IgD-negative memory B cell (primary cell): ENCODE measurements at regions not wholly inside any gene's neighbourhood (a gene's known extent, or its start where the extent isn't known, plus 50 kb on each side); places are given as distances from the start of the nearest gene placed in this dataset.

Experiments used
- H3K27ac Mint-ChIP-seq, 3 donors: one replicate each; pipeline ENCODE4 v1.8.0; 2020 to 2022; ENCODE audit warnings: mild to moderate bottlenecking in 3 of 3, mixed read lengths in 3 of 3, moderate library complexity in 1 of 3
- H3K27me3 Mint-ChIP-seq: one replicate; pipeline ENCODE4 v1.8.0; 2021; ENCODE audit warnings: mixed read lengths
- H3K36me3 Mint-ChIP-seq: one replicate; pipeline ENCODE4 v1.8.0; 2020; ENCODE audit warnings: mild to moderate bottlenecking, mixed read lengths
- H3K4me1 Mint-ChIP-seq, 3 donors: one replicate each; pipeline ENCODE4 v1.8.0; 2020 to 2022; ENCODE audit warnings: mixed read lengths in 3 of 3, mild to moderate bottlenecking in 1 of 3
- H3K4me3 Mint-ChIP-seq, 4 donors: one replicate each; pipeline ENCODE4 v1.8.0; 2020 to 2022; ENCODE audit warnings: mild to moderate bottlenecking in 4 of 4, mixed read lengths in 4 of 4, moderate library complexity in 3 of 4
- H3K9me3 Mint-ChIP-seq, 3 donors: one replicate each; pipeline ENCODE4 v1.8.0; 2020 to 2021; ENCODE audit warnings: mixed read lengths in 3 of 3, mild to moderate bottlenecking in 1 of 3

DNA sequence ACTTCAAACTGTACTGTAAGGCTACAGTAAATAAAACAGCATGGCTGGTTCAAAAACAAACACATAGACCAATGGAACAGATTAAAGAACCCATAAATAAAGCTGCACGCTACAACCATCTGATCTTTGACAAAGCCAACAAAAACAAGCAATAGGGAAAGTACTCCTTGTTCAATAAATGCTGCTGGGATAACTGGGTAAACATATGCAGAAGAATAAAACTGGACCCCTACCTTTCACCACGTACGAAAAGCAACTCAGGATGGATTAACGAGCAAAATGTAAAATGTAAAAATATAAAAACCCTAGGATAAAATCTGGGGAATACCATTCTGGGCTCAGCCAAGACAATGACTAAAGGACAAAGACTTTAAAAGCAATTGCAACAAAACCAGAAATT lies 201.8 kb upstream of the PGR start:
- H3K27ac Mint-ChIP-seq: no peak overlapping the region

DNA sequence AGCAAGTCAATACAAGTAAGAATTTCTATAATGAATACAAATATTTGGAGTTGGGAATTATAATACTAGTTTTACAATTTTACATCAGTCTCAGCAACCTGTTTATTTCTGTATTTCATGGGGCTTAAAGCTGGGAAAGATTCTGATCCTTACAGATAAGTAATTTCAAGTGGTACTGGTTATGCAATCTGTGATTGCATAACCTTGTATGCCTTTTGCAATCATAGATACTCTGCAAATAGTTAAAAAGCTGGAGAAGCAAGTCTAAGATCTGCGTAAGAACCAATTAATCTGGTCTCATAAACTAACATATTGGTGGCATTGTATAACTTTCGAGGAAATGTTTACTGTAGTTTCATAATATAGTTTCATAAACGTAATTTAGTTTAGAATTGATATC lies 198.3 kb upstream of the PGR start:
- no peak overlapping the region for H3K4me3 Mint-ChIP-seq
- peaks cover 3% of the 10 kb centered on the region for H3K27me3 Mint-ChIP-seq
- H3K27ac Mint-ChIP-seq: no peak overlapping the region
- no peaks in the 10 kb centered on the region for H3K36me3 Mint-ChIP-seq
- peaks cover 3 to 6% (median 4%) of the 10 kb centered on the region in 3 donors for H3K9me3 Mint-ChIP-seq
- no peaks in the 10 kb centered on the region for H3K4me1 Mint-ChIP-seq

More for the DNA sequence above, 201.8 kb upstream of the PGR start:
- Mint-ChIP-seq H3K27me3 (peaks cover 2% of the 10 kb centered on the region), H3K4me1 (no peaks in the 10 kb centered on the region), H3K36me3 (no peaks in the 10 kb centered on the region), H3K4me3 (no peak overlapping the region), H3K9me3 (peaks cover 3 to 6% (median 4%) of the 10 kb centered on the region in 3 donors)

DNA sequence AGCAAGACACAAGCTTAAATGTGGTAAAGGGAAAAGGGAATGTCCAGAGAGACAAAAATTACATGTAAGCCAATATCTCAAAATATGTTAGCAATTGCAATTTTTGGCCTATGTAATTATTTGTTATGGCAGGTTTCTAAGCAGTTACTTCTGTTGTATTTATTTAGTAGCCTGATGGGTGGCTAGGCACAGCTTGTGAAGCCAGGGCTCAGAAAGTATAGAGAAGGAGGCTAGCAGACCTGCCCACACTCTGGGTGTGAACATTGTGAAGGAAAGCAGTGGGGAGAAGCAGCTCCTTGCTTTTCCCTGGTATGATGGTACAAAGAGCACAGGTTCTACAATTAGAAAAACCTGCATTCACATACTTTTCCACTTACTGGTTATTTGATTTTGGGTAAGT lies 196.5 kb upstream of the PGR start:
- H3K4me3 Mint-ChIP-seq: no peak overlapping the region

DNA sequence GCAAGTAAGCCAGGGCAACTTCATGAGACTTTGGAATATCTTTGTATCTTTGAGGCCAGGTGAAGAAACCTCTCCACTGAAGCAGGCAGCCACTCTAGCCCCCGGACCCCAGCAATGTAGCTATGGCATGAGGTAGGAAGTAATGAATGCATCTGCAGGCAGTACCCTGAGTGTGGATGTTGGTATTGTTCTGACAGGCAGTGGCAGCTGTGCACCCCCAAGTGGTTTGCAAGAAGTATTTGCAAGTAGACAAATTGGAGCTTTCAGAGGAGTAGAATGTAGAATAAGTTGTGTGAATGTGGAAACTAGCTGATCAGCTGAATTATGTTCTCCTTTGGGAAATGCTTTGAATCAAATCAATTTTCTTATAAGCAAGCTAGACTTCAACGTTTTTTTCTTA lies 194.4 kb upstream of the PGR start:
- H3K9me3 Mint-ChIP-seq: peaks cover 0 to 3% (median 0%) of the 10 kb centered on the region in 3 donors
- H3K27me3 Mint-ChIP-seq: peaks cover 3% of the 10 kb centered on the region
- H3K4me3 Mint-ChIP-seq: no peak overlapping the region
- H3K27ac Mint-ChIP-seq: no peak overlapping the region
- H3K4me1 Mint-ChIP-seq: no peaks in the 10 kb centered on the region
- H3K36me3 Mint-ChIP-seq: no peaks in the 10 kb centered on the region

More for the DNA sequence above, 196.5 kb upstream of the PGR start:
- no peaks in the 10 kb centered on the region for H3K4me1 Mint-ChIP-seq
- H3K36me3 Mint-ChIP-seq: no peaks in the 10 kb centered on the region
- peaks cover 3% of the 10 kb centered on the region for H3K27me3 Mint-ChIP-seq
- peaks cover 0 to 2% (median 0%) of the 10 kb centered on the region in 3 donors for H3K9me3 Mint-ChIP-seq
- no peak overlapping the region for H3K27ac Mint-ChIP-seq

DNA sequence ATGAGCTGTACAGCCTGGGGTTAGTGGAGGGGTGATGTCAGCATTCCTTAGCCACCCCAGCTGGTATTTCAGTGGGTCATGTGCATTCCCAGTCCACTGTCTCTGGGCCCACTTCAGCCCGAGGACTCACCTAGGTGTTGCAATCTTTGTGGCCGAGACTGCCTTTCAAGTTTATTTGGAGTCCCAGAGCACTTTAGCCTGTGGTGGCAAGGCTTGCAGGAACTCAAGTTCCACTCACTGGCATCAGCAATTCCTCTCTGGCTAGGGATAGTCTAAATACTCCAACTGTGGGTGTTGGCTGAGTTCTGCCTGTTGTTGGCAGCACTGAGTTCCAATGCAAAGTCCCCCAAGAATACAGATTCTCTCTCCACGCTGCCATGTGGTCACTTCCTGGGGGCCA lies 191.6 kb upstream of the PGR start:
- Mint-ChIP-seq H3K36me3 (no peaks in the 10 kb centered on the region), H3K4me3 (no peak overlapping the region), H3K9me3 (peaks cover 0 to 3% (median 3%) of the 10 kb centered on the region in 3 donors), H3K4me1 (no peaks in the 10 kb centered on the region), H3K27me3 (peaks cover 2% of the 10 kb centered on the region), H3K27ac (no peak overlapping the region)

DNA sequence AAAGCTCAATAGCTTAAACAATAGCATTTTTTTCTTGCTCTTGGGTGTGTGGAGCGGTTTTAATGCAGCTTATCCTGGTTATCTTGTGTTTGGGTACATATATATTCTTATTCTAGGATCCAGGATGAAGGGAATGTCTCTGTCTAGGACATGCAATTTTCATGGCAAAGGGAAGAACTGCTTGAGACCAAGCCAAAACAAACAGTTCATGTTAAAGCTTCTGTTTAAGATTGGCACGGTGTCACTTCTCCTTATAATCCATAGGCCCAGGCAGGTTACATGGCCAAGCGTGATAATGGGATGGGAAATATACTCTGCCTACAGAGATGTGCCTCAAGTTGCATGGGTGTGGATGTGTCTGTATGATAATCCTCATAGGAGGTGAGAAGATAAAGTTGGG lies 177.1 kb upstream of the PGR start:
- Mint-ChIP-seq H3K27me3 (no peaks in the 10 kb centered on the region), H3K4me1 (no peaks in the 10 kb centered on the region), H3K36me3 (no peaks in the 10 kb centered on the region), H3K9me3 (peaks cover 0 to 3% (median 2%) of the 10 kb centered on the region in 3 donors), H3K27ac (no peak overlapping the region), H3K4me3 (no peak overlapping the region)

DNA sequence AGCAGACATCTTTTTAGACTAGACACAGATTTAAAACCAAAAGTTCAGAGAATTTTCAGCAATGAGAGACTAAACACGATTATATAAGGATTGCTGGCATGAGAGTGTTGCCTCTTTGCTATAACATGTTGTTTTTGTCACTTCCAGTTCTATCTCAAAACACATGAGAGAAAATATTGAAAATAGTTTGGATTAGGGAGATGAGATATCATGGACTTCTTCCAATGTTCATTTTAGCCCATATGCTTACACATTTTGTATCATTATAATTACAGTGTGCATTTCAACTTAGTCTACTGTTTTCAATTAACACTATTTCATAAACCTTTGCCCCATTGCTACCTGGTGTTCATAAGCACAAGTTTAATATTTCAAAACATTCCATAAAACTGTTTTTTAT lies 175.9 kb upstream of the PGR start:
- peaks cover 0 to under 1% (median under 1%) of the 10 kb centered on the region in 3 donors for H3K9me3 Mint-ChIP-seq
- H3K36me3 Mint-ChIP-seq: no peaks in the 10 kb centered on the region
- H3K4me1 Mint-ChIP-seq: no peaks in the 10 kb centered on the region
- H3K27me3 Mint-ChIP-seq: no peaks in the 10 kb centered on the region
- no peak overlapping the region for H3K4me3 Mint-ChIP-seq
- no peak overlapping the region for H3K27ac Mint-ChIP-seq

DNA sequence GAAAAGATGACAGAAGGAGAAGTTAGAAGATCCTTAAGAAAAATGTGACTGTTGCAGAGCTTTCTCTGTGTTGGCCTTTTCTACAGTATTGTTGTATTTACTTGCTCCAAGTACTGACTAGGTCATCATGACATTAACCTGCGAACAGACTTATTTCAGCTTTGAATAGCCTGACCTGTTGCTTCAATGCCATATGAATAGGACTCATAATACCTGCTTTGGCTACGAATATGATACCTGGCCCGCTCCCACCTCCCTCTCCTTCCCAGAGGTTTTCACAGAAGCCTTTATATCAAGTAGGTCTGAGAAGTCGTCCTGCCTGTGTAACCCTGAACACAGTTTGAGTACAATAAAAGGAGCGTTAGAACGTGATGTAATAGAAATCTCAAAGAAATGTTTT lies 169.6 kb upstream of the PGR start:
- Mint-ChIP-seq H3K27me3 (no peaks in the 10 kb centered on the region), H3K4me3 (no peak overlapping the region), H3K4me1 (no peaks in the 10 kb centered on the region), H3K9me3 (no peaks in the 10 kb centered on the region), H3K27ac (no peak overlapping the region), H3K36me3 (no peaks in the 10 kb centered on the region)

DNA sequence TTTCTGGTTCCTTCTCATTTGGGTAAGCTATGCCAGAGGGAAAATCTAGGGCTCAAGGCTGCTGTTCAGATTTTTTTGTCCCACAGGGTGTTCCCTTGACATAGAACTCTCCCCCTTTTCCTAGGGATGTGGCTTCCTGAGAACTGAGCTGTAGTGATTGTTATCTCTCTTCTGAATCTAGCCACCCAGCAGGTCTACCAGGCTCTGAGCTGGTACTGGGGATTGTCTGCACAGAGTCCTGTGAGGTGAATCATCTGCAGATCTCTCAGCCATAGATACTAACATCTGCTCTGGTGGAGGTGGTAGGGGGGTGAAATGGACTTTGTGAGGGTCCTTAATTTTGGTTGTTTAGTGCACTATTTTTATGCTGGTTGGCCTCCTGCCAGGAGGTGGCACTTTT lies 167.3 kb upstream of the PGR start:
- H3K27me3 Mint-ChIP-seq: no peaks in the 10 kb centered on the region
- H3K4me3 Mint-ChIP-seq: no peak overlapping the region
- no peaks in the 10 kb centered on the region for H3K9me3 Mint-ChIP-seq
- no peaks in the 10 kb centered on the region for H3K4me1 Mint-ChIP-seq
- H3K27ac Mint-ChIP-seq: no peak overlapping the region
- no peaks in the 10 kb centered on the region for H3K36me3 Mint-ChIP-seq

DNA sequence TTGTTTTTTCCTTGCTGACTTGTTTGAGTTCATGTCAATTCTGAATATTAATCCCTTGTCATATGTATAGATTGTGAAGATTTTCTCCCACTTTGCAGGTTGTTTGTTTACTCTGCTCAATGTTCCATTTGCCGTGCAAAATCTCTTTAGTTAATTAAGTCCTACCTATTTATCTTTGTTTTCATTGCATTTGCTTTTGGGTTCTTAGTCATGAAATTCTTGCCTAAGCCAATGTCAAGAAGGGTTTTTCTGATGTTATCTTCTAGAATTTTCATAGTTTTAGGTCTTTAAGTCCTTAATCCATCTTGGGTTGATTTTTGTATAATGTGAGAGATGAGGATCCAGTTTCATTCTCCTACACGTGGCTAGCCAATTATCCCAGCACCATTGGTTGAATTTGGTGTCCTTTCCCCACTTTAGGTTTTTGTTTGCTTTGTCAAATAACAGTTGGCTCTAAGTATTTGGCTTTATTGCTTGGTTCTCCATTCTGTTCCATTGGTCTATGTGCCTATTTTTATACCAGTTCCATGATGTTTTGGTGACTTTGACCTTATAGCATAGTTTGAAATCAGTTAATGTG lies 163.1 kb upstream of the PGR start:
- peaks cover 0 to 3% (median 0%) of the 10 kb centered on the region in 3 donors for H3K9me3 Mint-ChIP-seq
- no peak overlapping the region for H3K4me3 Mint-ChIP-seq

DNA sequence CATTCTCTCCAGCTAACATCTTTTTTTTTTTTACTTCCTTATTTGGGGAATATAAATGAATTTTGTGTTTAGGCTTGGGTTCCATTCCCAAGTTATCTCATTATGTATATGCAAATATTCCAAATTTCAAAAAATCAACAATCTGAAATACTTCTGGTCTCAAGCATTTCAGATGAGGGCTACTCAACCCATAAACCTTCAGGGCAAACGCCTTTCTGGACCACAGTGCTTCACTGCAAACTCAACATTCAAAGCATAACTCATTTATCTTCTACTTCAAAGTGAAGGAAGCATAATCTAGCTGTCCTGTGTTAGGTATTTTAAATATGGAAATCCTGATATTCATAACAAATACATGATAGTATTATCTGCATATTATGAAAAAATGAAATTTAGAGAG lies 161.7 kb upstream of the PGR start:
- Mint-ChIP-seq H3K4me3 (no peak overlapping the region), H3K4me1 (no peaks in the 10 kb centered on the region), H3K27me3 (no peaks in the 10 kb centered on the region), H3K27ac (no peak overlapping the region), H3K36me3 (no peaks in the 10 kb centered on the region), H3K9me3 (peaks cover 0 to 3% (median 0%) of the 10 kb centered on the region in 3 donors)

More for the DNA sequence above, 163.1 kb upstream of the PGR start:
- Mint-ChIP-seq H3K36me3 (no peaks in the 10 kb centered on the region), H3K27ac (no peak overlapping the region), H3K27me3 (no peaks in the 10 kb centered on the region), H3K4me1 (no peaks in the 10 kb centered on the region)

DNA sequence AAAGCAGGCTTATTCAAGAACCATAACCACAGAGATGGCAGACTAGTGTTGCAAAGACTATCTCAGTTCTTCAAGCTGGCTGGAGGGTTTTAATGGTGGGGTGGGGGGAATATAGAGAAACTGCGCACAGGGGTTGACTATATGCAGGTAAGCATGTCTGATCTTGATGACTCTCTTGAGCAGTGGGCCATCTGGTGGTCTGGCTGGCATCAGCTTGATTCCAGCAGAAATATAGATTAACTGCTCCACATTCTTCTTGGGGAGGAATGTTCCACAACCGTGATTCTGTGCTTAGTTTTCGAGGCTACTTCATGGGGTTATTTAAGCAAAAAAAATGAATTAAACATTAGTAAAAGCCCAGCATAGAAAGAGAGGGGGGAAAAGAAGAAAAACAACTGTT lies 158.8 kb upstream of the PGR start:
- H3K27ac Mint-ChIP-seq: no peak overlapping the region
- H3K4me1 Mint-ChIP-seq: no peaks in the 10 kb centered on the region
- H3K36me3 Mint-ChIP-seq: no peaks in the 10 kb centered on the region

DNA sequence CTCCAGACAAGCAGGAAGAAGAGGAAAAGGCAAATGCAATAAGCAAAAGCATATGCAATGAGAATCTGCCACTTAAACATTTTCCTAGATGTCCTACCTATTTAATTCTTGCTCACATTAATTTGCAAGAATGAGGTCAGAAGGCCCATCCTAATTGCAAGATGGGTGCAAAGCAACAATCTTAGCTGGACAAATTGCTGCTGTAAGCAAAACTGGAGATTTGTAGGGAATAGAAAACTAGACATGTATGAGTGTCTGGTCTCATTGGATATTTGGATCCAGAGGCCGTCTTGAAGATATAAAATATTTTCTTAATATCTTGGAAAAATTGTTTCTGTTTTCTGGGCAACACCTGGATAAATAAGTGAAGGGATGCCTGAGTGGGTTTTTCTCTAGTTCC lies 150.1 kb upstream of the PGR start:
- H3K4me3 Mint-ChIP-seq: no peak overlapping the region
- H3K27ac Mint-ChIP-seq: no peak overlapping the region
- no peaks in the 10 kb centered on the region for H3K27me3 Mint-ChIP-seq
- H3K4me1 Mint-ChIP-seq: peaks cover 0 to 1% (median 0%) of the 10 kb centered on the region in 3 donors
- H3K36me3 Mint-ChIP-seq: no peaks in the 10 kb centered on the region
- peaks cover 3 to 6% (median 3%) of the 10 kb centered on the region in 3 donors for H3K9me3 Mint-ChIP-seq

More for the DNA sequence above, 158.8 kb upstream of the PGR start:
- H3K9me3 Mint-ChIP-seq: peaks cover 0 to 3% (median 0%) of the 10 kb centered on the region in 3 donors
- no peaks in the 10 kb centered on the region for H3K27me3 Mint-ChIP-seq
- no peak overlapping the region for H3K4me3 Mint-ChIP-seq

DNA sequence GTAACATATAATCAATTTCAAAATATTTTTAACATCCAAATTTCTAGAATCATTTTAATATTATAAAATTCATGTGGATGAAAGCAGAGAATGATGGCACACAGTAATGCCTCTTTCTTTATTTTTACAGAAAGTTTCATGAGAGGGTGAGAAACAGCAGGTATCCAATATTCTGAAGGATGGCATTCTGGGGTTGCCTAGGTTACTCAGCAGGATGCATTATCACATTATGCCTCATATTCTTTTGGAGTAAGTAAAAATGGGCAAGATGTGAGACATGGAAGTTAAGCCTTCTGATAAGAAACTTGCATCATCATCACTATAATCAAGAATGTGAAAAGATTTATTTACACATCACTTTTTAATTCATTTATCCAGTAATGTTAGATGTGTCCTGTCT lies 148.7 kb upstream of the PGR start:
- Mint-ChIP-seq H3K4me1 (peaks cover 0 to 1% (median 0%) of the 10 kb centered on the region in 3 donors), H3K4me3 (no peak overlapping the region), H3K27me3 (no peaks in the 10 kb centered on the region), H3K27ac (no peak overlapping the region), H3K36me3 (no peaks in the 10 kb centered on the region), H3K9me3 (peaks cover 3 to 6% (median 3%) of the 10 kb centered on the region in 3 donors)

DNA sequence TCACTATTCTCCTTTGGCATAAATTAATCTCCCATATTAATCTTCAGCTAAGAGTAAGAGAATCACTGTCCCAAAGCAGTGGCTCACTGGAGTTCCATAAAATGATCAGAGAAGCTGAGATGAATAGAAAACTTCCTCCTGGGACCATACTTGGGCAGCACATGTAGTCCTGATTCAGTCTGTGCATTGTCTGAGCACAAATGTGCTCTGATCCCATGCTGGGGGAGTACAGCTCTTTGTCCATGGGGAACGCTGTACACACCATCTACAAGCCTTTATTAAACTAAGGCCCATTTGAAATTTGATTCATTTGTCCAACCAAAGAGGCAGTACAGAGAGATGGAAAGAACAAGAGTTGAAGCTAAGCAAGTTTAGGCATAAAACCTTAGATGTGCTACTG lies 147.4 kb upstream of the PGR start:
- no peak overlapping the region for H3K27ac Mint-ChIP-seq
- peaks cover 0 to 1% (median 0%) of the 10 kb centered on the region in 3 donors for H3K4me1 Mint-ChIP-seq
- no peaks in the 10 kb centered on the region for H3K27me3 Mint-ChIP-seq
- no peak overlapping the region for H3K4me3 Mint-ChIP-seq
- no peaks in the 10 kb centered on the region for H3K36me3 Mint-ChIP-seq
- peaks cover 3 to 6% (median 3%) of the 10 kb centered on the region in 3 donors for H3K9me3 Mint-ChIP-seq

DNA sequence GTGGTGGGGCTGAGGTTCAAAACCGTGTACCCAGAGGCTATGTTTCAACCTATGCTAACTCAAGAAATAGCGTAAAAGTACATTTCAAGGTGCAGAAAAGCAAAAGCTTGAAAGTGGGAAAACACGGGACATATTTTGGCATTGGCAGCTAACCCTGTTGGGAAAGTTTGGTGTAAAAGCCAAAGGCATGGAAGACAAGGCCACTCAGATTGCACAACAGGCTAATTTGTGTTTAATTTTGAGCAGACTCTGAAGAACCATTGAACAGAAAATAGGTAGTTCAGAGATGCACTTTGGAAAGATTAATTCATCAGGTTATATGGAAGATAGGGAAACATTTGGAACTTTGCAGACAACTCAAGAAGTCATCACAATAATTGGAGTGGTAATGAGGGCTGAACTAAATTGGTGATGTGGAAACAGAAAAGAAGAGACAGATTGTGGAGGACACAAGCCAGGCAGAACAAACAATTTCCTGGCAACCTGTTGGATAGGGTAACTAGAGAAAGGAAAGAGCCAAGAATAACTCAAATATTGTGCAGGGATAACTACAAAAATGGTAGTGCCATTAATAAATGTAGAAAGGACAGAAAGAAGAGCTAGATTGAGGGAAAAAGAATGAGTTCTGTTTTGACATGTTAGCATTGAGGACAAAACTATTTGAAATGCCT lies 140.5 kb upstream of the PGR start:
- Mint-ChIP-seq H3K27ac (no peak overlapping the region), H3K4me3 (no peak overlapping the region), H3K4me1 (no peaks in the 10 kb centered on the region), H3K36me3 (no peaks in the 10 kb centered on the region), H3K9me3 (no peaks in the 10 kb centered on the region), H3K27me3 (peaks cover 2% of the 10 kb centered on the region)
